Mesenchymal stem cell (in vitro differentiated cells and primary cell): ENCODE measurements at regions not wholly inside any gene's neighbourhood (a gene's known extent, or its start where the extent isn't known, plus 50 kb on each side); places are given as distances from the start of the nearest gene placed in this dataset.

ENCODE experiments used
- DNase-seq: peaks from one replicate; pipeline ENCODE4 v3.0.0-alpha.2; 2013
- H2AFZ ChIP-seq: one replicate; pipeline ENCODE4 v1.6.1; 2013; ENCODE audit warnings: low read depth, mild to moderate bottlenecking, control low read depth, inconsistent platforms, low read length, moderate library complexity
- H2AK5ac ChIP-seq: 2 replicates; pipeline ENCODE4 v1.6.1; 2013; ENCODE audit warnings: low read length, moderate library complexity, mild to moderate bottlenecking, inconsistent platforms; ENCODE audit not compliant: severe bottlenecking
- H2BK120ac ChIP-seq: one replicate; pipeline ENCODE4 v1.6.1; 2013; ENCODE audit warnings: low read depth, mild to moderate bottlenecking, inconsistent platforms, low read length, moderate library complexity
- H2BK12ac ChIP-seq, 2 experiments: one replicate each; pipeline ENCODE4 v1.6.1; 2013; ENCODE audit warnings: inconsistent platforms in 2 of 2, low read length in 2 of 2, mild to moderate bottlenecking in 2 of 2, moderate library complexity in 2 of 2, control low read depth in 1 of 2
- H2BK15ac ChIP-seq: one replicate; pipeline ENCODE4 v1.6.1; 2013; ENCODE audit warnings: mild to moderate bottlenecking, low read depth, inconsistent platforms; ENCODE audit not compliant: poor library complexity, severe bottlenecking
- H2BK5ac ChIP-seq: 2 replicates; pipeline ENCODE4 v1.6.1; 2013; ENCODE audit warnings: low read depth, mild to moderate bottlenecking, low read length, control low read depth, inconsistent platforms; ENCODE audit not compliant: poor library complexity, severe bottlenecking
- H3K14ac ChIP-seq, 2 experiments: one replicate each; pipeline ENCODE4 v1.6.1; 2013; ENCODE audit warnings: inconsistent platforms in 2 of 2, low read length in 2 of 2, control low read depth in 1 of 2, mild to moderate bottlenecking in 1 of 2, moderate library complexity in 1 of 2
- H3K18ac ChIP-seq, 2 experiments: one replicate each; pipeline ENCODE4 v1.6.1; 2013; ENCODE audit warnings: inconsistent platforms in 2 of 2, low read length in 2 of 2, control low read depth in 1 of 2, low read depth in 1 of 2, mild to moderate bottlenecking in 1 of 2
- H3K23ac ChIP-seq, 2 experiments: one replicate each; pipeline ENCODE4 v1.6.1; 2013; ENCODE audit warnings: inconsistent platforms in 2 of 2, low read length in 2 of 2, mild to moderate bottlenecking in 2 of 2, moderate library complexity in 2 of 2, control low read depth in 1 of 2
- H3K27ac ChIP-seq: 2 replicates; pipeline ENCODE4 v1.5.1; 2013; ENCODE audit warnings: mild to moderate bottlenecking, moderate library complexity, low read length, control low read depth, inconsistent platforms; ENCODE audit not compliant: poor library complexity, severe bottlenecking
- H3K27me3 ChIP-seq, 2 experiments: 2 replicates each; pipeline versions ENCODE4 v1.6.1 to v1.7.0; 2013; ENCODE audit warnings: low read length in 2 of 2, mild to moderate bottlenecking in 2 of 2, moderate library complexity in 2 of 2, control low read depth in 1 of 2, inconsistent platforms in 1 of 2; ENCODE audit not compliant: control insufficient read depth in 1 of 2, insufficient read depth in 1 of 2
- H3K36me3 ChIP-seq, 2 experiments: 2 replicates each; pipeline versions ENCODE4 v1.6.1 to v1.7.0; 2013; ENCODE audit warnings: low read length in 2 of 2, control low read depth in 1 of 2, inconsistent platforms in 1 of 2, low read depth in 1 of 2, mild to moderate bottlenecking in 1 of 2; ENCODE audit not compliant: insufficient read depth in 2 of 2, control insufficient read depth in 1 of 2
- H3K4ac ChIP-seq, 2 experiments: one replicate each; pipeline ENCODE4 v1.6.1; 2013; ENCODE audit warnings: inconsistent platforms in 2 of 2, low read length in 2 of 2, mild to moderate bottlenecking in 2 of 2, moderate library complexity in 2 of 2, control low read depth in 1 of 2, low read depth in 1 of 2
- H3K4me1 ChIP-seq: 2 replicates; pipeline ENCODE4 v1.6.1; 2013; ENCODE audit warnings: low read depth, low read length, control low read depth; ENCODE audit not compliant: control insufficient read depth, insufficient read depth
- H3K4me2 ChIP-seq: 2 replicates; pipeline ENCODE4 v1.6.1; 2013; ENCODE audit warnings: low read length, mild to moderate bottlenecking, inconsistent platforms; ENCODE audit not compliant: poor library complexity, severe bottlenecking
- H3K4me3 ChIP-seq, 2 experiments: 2 replicates each; pipeline versions ENCODE4 v1.5.1 to v1.7.0; 2013; ENCODE audit warnings: low read length in 2 of 2, mild to moderate bottlenecking in 2 of 2, control low read depth in 1 of 2, low read depth in 1 of 2; ENCODE audit not compliant: insufficient read depth in 1 of 2
- H3K79me1 ChIP-seq: replicated peaks from 2 replicates; pipeline ENCODE4 v1.6.1; 2013; ENCODE audit warnings: mild to moderate bottlenecking, control low read depth, low read length, inconsistent platforms; ENCODE audit not compliant: poor library complexity, severe bottlenecking
- H3K9ac ChIP-seq: 2 replicates; pipeline ENCODE4 v1.7.0; 2013; ENCODE audit warnings: mild to moderate bottlenecking, low read length, moderate library complexity
- H3K9me3 ChIP-seq: 2 replicates; pipeline ENCODE4 v1.7.0; 2013; ENCODE audit warnings: mild to moderate bottlenecking, low read length; ENCODE audit not compliant: control insufficient read depth
- H4K8ac ChIP-seq: one replicate; pipeline ENCODE4 v1.6.1; 2013; ENCODE audit warnings: inconsistent platforms, mild to moderate bottlenecking, low read length, moderate library complexity
- H4K91ac ChIP-seq: one replicate; pipeline ENCODE4 v1.6.1; 2013; ENCODE audit warnings: mild to moderate bottlenecking, low read length, inconsistent platforms
- WGBS: methylation state at CpG from one replicate; pipeline ENCODE4 v1.1.7; 2013; ENCODE audit warnings: mixed read lengths; 5-methylcytosine and 5-hydroxymethylcytosine counted together

DNA sequence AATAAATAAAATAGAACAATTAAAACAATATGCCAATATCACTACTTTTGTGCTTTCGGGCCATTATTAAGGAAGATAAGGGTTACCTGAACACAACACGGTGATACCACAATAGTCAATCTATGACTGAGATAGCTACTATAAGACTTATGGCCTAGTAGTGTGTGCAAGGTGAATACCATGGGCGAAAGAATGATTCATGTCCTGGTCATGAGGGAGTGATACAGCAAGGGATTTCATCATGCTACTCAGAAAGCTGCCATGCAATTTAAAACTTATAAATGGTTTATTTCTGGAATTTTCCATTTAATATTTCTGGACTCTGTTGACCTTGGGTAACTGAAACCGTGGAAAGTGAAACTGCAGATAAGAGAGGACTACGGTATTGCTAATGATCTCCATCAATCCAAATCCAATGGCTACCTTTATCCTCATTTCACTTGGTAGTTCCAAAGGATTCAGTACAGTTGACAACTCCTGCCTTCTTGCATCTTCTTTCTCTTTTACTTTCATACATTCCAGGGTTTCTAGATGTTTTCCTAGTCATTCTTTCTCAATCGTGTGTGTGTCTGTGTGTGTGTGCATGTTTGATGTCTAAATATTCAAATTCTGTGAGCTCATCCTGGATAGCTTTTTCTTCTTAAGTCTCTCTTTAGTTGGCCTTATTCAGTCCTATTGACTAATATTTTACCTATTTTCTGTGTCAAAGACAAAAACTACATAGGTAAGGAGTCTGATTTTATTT lies 100.5 kb upstream of the MAGI2 start:
- peak; percentile 35 for DNase-seq
- H3K18ac ChIP-seq: no peak overlapping the region
- no peak overlapping the region for H4K91ac ChIP-seq
- no peaks in the 10 kb centered on the region for H3K27me3 ChIP-seq
- H3K4me3 ChIP-seq: peak overlapping the region in 1 of 2 experiments; percentile 52
- H3K79me1 ChIP-seq: no peaks in the 10 kb centered on the region
- no peaks in the 10 kb centered on the region for H3K4me1 ChIP-seq
- no peak overlapping the region for H3K27ac ChIP-seq
- no peak overlapping the region for H2AFZ ChIP-seq
- H3K4me2 ChIP-seq: no peak overlapping the region
- no peak overlapping the region for H4K8ac ChIP-seq
- peak overlapping the region; percentile 28 for H3K9ac ChIP-seq
- no peak overlapping the region for H3K4ac ChIP-seq
- no peak overlapping the region for H3K23ac ChIP-seq
- 97% methylated on average over 6 of the region's 6 CpGs for WGBS
- H2BK5ac ChIP-seq: no peak overlapping the region
- no peaks in the 10 kb centered on the region for H3K9me3 ChIP-seq
- H2BK15ac ChIP-seq: no peak overlapping the region
- H2BK120ac ChIP-seq: no peak overlapping the region
- H2BK12ac ChIP-seq: no peak overlapping the region
- H3K14ac ChIP-seq: no peak overlapping the region
- no peak overlapping the region for H2AK5ac ChIP-seq
- H3K36me3 ChIP-seq: no peaks in the 10 kb centered on the region

DNA sequence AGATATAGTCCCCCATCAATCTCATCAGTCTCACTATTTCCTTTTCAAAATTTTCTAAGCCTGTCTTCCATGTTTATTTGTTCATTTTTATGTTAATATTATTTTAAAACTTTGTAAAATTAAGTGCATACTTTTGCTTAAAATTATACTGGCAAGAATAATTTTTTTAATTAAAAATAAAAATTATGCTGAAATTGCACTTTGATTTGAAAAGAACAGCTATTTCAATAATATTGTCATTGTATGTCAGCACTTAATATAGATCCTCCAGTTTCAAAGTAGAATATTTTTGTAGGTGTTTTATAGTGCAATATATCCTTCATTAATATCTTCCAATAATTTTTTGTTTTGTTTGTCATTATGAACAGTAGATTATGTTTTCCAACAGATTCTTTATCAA lies 99.0 kb upstream of the MAGI2 start:
- H2BK15ac ChIP-seq: no peak overlapping the region
- H3K9ac ChIP-seq: no peak overlapping the region
- H3K27me3 ChIP-seq: no peaks in the 10 kb centered on the region
- H3K23ac ChIP-seq: no peak overlapping the region
- H3K4me1 ChIP-seq: no peaks in the 10 kb centered on the region
- H3K9me3 ChIP-seq: no peaks in the 10 kb centered on the region
- no peak overlapping the region for H4K91ac ChIP-seq
- no peaks in the 10 kb centered on the region for H3K79me1 ChIP-seq
- no peak overlapping the region for H3K18ac ChIP-seq
- H3K4me2 ChIP-seq: no peak overlapping the region
- no peak overlapping the region for H3K4ac ChIP-seq
- no peak overlapping the region for H2BK12ac ChIP-seq
- no peak overlapping the region for H3K14ac ChIP-seq
- H2BK120ac ChIP-seq: no peak overlapping the region
- no peak overlapping the region for H2AK5ac ChIP-seq
- no peak overlapping the region for H2AFZ ChIP-seq
- H3K27ac ChIP-seq: no peak overlapping the region
- H3K36me3 ChIP-seq: no peaks in the 10 kb centered on the region
- no peak overlapping the region for H3K4me3 ChIP-seq
- no peak for DNase-seq
- no peak overlapping the region for H4K8ac ChIP-seq
- H2BK5ac ChIP-seq: no peak overlapping the region

DNA sequence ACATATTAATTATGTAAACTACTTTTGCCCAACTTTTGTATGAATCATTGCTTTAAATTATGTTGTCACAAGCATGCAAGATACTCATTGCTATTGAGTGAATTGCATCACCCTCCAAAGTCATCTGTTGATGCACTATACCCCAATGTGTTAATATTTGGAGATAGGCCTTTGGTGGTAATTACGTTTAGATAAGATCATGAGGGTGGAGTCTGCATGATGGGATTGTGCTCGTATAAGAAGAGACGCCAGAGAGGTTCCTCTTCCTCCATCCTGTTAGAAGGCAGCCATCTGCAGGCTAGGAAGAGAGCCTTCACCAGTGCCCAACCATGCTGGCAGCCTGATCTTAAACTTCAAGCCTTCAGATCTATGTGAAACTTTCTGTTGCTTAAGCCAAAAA lies 95.3 kb upstream of the MAGI2 start:
- H2BK120ac ChIP-seq: no peak overlapping the region
- no peak overlapping the region for H3K4ac ChIP-seq
- WGBS: 63% methylated on average over 3 of the region's 3 CpGs
- H3K23ac ChIP-seq: no peak overlapping the region
- H4K8ac ChIP-seq: no peak overlapping the region
- no peaks in the 10 kb centered on the region for H3K27me3 ChIP-seq
- no peak overlapping the region for H3K4me2 ChIP-seq
- no peak overlapping the region for H2AK5ac ChIP-seq
- no peak overlapping the region for H2BK12ac ChIP-seq
- H3K4me1 ChIP-seq: no peaks in the 10 kb centered on the region
- no peak overlapping the region for H2AFZ ChIP-seq
- no peak overlapping the region for H3K27ac ChIP-seq
- no peak overlapping the region for H3K18ac ChIP-seq
- no peak overlapping the region for H3K9ac ChIP-seq
- H4K91ac ChIP-seq: no peak overlapping the region
- no peak overlapping the region for H3K14ac ChIP-seq
- H3K79me1 ChIP-seq: no peaks in the 10 kb centered on the region
- no peak for DNase-seq
- no peaks in the 10 kb centered on the region for H3K9me3 ChIP-seq
- no peak overlapping the region for H2BK5ac ChIP-seq
- H3K36me3 ChIP-seq: no peaks in the 10 kb centered on the region
- no peak overlapping the region for H3K4me3 ChIP-seq
- H2BK15ac ChIP-seq: no peak overlapping the region

DNA sequence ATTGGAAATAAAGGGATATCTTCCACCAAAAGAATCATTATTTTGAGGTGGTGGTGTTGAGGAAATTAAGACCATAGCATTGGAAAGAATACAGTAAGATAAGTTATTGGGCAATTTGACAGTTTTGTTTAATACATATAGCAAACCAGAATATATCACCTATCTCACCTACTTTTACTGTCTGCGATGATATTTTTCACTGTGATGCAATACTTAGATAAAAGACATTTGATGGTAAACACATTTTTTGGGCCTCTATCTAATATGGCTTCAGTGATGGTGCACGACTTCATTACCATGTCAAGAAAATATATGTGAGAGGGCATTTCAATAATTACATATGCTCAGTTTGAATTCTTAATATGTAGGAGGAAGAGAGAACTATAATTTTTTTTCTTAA lies 93.7 kb upstream of the MAGI2 start:
- Histone ChIP-seq H3K36me3 (no peaks in the 10 kb centered on the region), H2BK120ac (no peak overlapping the region), H3K4me3 (no peak overlapping the region), H3K4me2 (no peak overlapping the region), H4K8ac (no peak overlapping the region), H2BK15ac (no peak overlapping the region), H2AK5ac (no peak overlapping the region), H3K4ac (no peak overlapping the region), H4K91ac (no peak overlapping the region), H3K18ac (no peak overlapping the region), H3K27ac (no peak overlapping the region), H3K23ac (no peak overlapping the region), H2BK12ac (no peak overlapping the region), H3K79me1 (no peaks in the 10 kb centered on the region), H3K9ac (no peak overlapping the region), H3K27me3 (no peaks in the 10 kb centered on the region), H3K14ac (no peak overlapping the region), H2AFZ (no peak overlapping the region), H2BK5ac (no peak overlapping the region), H3K9me3 (no peaks in the 10 kb centered on the region), H3K4me1 (no peaks in the 10 kb centered on the region)
- no peak for DNase-seq
- 86% methylated on average over 1 of the region's 2 CpGs for WGBS
